HL-60 (cell line): ENCODE measurements at regions not wholly inside any gene's neighbourhood (a gene's known extent, or its start where the extent isn't known, plus 50 kb on each side); places are given as distances from the start of the nearest gene placed in this dataset.

ENCODE experiments used
- CTCF ChIP-seq: IDR thresholded peaks from one replicate; pipeline ENCODE4 v1.5.1; 2011; ENCODE audit warnings: low read length, control low read depth, inconsistent platforms; ENCODE audit not compliant: insufficient read depth
- GABPA ChIP-seq: IDR thresholded peaks from 2 replicates; pipeline ENCODE4 v1.6.1; 2012; ENCODE audit warnings: low read depth
- POLR2AphosphoS5 ChIP-seq: IDR thresholded peaks from 2 replicates; pipeline ENCODE4 v1.6.1; 2012; ENCODE audit warnings: low read depth
- SPI1 ChIP-seq: IDR thresholded peaks from 2 replicates; pipeline ENCODE4 v1.6.1; 2012; ENCODE audit warnings: low read depth, mild to moderate bottlenecking, borderline replicate concordance
- TF ChIP-seq, protein P1 (sequence below): IDR thresholded peaks from 2 replicates; pipeline ENCODE4 v1.6.1; 2012; ENCODE audit warnings: low read depth; ENCODE audit not compliant: insufficient replicate concordance

- TF ChIP-seq CTCF, result no peak
- TF ChIP-seq GABPA, result no peak
- TF ChIP-seq POLR2AphosphoS5, result no peak
- TF ChIP-seq, protein P1, sequence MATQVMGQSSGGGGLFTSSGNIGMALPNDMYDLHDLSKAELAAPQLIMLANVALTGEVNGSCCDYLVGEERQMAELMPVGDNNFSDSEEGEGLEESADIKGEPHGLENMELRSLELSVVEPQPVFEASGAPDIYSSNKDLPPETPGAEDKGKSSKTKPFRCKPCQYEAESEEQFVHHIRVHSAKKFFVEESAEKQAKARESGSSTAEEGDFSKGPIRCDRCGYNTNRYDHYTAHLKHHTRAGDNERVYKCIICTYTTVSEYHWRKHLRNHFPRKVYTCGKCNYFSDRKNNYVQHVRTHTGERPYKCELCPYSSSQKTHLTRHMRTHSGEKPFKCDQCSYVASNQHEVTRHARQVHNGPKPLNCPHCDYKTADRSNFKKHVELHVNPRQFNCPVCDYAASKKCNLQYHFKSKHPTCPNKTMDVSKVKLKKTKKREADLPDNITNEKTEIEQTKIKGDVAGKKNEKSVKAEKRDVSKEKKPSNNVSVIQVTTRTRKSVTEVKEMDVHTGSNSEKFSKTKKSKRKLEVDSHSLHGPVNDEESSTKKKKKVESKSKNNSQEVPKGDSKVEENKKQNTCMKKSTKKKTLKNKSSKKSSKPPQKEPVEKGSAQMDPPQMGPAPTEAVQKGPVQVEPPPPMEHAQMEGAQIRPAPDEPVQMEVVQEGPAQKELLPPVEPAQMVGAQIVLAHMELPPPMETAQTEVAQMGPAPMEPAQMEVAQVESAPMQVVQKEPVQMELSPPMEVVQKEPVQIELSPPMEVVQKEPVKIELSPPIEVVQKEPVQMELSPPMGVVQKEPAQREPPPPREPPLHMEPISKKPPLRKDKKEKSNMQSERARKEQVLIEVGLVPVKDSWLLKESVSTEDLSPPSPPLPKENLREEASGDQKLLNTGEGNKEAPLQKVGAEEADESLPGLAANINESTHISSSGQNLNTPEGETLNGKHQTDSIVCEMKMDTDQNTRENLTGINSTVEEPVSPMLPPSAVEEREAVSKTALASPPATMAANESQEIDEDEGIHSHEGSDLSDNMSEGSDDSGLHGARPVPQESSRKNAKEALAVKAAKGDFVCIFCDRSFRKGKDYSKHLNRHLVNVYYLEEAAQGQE, result no peak
- TF ChIP-seq SPI1, result no peak
Measured at GRCh38 chr6:105651969-105652368, 249.1 kb upstream of the PREP start.
